ENCODE measurements at regions not wholly inside any gene's neighbourhood (a gene's known extent, or its start where the extent isn't known, plus 50 kb on each side); places are given as distances from the start of the nearest gene placed in this dataset.
"Not testable (repeated sequence)": the region's sequence is repeated elsewhere in the genome, so short reads cannot be mapped to it uniquely, and the experiment has no call there.

- no peaks in the 10 kb centered on the region for H3K36me3 ChIP-seq (ENCODE audit: control insufficient read depth in 2 of 2, insufficient read depth in 2 of 2, low read length in 2 of 2)
- H3K4me3 ChIP-seq (ENCODE audit: low read length in 2 of 2) = no peak overlapping the region
- H3K27ac ChIP-seq (ENCODE audit: low read length) = no peak overlapping the region
Measured at GRCh38 chr11:38006466-38006865, 1408.4 kb upstream of the RAG2 start.

GRCh38 chr11:38005597-38005996, 1407.6 kb upstream of the RAG2 start:
- no peaks in the 10 kb centered on the region for H3K27me3 ChIP-seq (ENCODE audit: control insufficient read depth in 1 of 2, insufficient read depth in 2 of 2, low read length in 2 of 2)
- H3K9ac ChIP-seq (ENCODE audit: low read length in 2 of 2) = no peak overlapping the region
- no peaks in the 10 kb centered on the region for H3K4me1 ChIP-seq (ENCODE audit: control insufficient read depth, insufficient read depth, low read length)
- no peak overlapping the region for H3K27ac ChIP-seq (ENCODE audit: low read length)
- H3K36me3 ChIP-seq (ENCODE audit: control insufficient read depth in 2 of 2, insufficient read depth in 2 of 2, low read length in 2 of 2) = no peaks in the 10 kb centered on the region
- H3K4me3 ChIP-seq (ENCODE audit: low read length in 2 of 2) = no peak overlapping the region
- H3K9me3 ChIP-seq (ENCODE audit: control insufficient read depth in 2 of 2, low read length in 2 of 2) = no peaks in the 10 kb centered on the region

More at GRCh38 chr11:38006466-38006865, 1408.4 kb upstream of the RAG2 start:
- no peaks in the 10 kb centered on the region for H3K4me1 ChIP-seq (ENCODE audit: control insufficient read depth, insufficient read depth, low read length)
- H3K27me3 ChIP-seq (ENCODE audit: control insufficient read depth in 1 of 2, insufficient read depth in 2 of 2, low read length in 2 of 2) = no peaks in the 10 kb centered on the region
- no peak overlapping the region for H3K9ac ChIP-seq (ENCODE audit: low read length in 2 of 2)
- no peaks in the 10 kb centered on the region for H3K9me3 ChIP-seq (ENCODE audit: control insufficient read depth in 2 of 2, low read length in 2 of 2)

GRCh38 chr11:37999171-37999570, 1401.1 kb upstream of the RAG2 start:
- no peaks in the 10 kb centered on the region for H3K4me1 ChIP-seq (ENCODE audit: control insufficient read depth, insufficient read depth, low read length)
- no peak overlapping the region for H3K9ac ChIP-seq (ENCODE audit: low read length in 2 of 2)
- no peaks in the 10 kb centered on the region for H3K36me3 ChIP-seq (ENCODE audit: control insufficient read depth in 2 of 2, insufficient read depth in 2 of 2, low read length in 2 of 2)
- no peaks in the 10 kb centered on the region for H3K27me3 ChIP-seq (ENCODE audit: control insufficient read depth in 1 of 2, insufficient read depth in 2 of 2, low read length in 2 of 2)
- no peak overlapping the region for H3K27ac ChIP-seq (ENCODE audit: low read length)
- H3K9me3 ChIP-seq (ENCODE audit: control insufficient read depth in 2 of 2, low read length in 2 of 2) = no peaks in the 10 kb centered on the region
- H3K4me3 ChIP-seq (ENCODE audit: low read length in 2 of 2) = no peak overlapping the region

- Histone ChIP-seq H3K27me3 (ENCODE audit: control insufficient read depth in 1 of 2, insufficient read depth in 2 of 2, low read length in 2 of 2) (no peaks in the 10 kb centered on the region), H3K4me1 (ENCODE audit: control insufficient read depth, insufficient read depth, low read length) (no peaks in the 10 kb centered on the region), H3K9ac (ENCODE audit: low read length in 2 of 2) (no peak overlapping the region), H3K4me3 (ENCODE audit: low read length in 2 of 2) (no peak overlapping the region), H3K9me3 (ENCODE audit: control insufficient read depth in 2 of 2, low read length in 2 of 2) (no peaks in the 10 kb centered on the region), H3K27ac (ENCODE audit: low read length) (no peak overlapping the region), H3K36me3 (ENCODE audit: control insufficient read depth in 2 of 2, insufficient read depth in 2 of 2, low read length in 2 of 2) (no peaks in the 10 kb centered on the region)
Measured at GRCh38 chr11:37995886-37996285, 1397.8 kb upstream of the RAG2 start.

GRCh38 chr11:37988031-37988430, 1390.0 kb upstream of the RAG2 start:
- Histone ChIP-seq H3K9me3 (ENCODE audit: control insufficient read depth in 2 of 2, low read length in 2 of 2) (no peaks in the 10 kb centered on the region), H3K4me3 (ENCODE audit: low read length in 2 of 2) (no peak overlapping the region), H3K36me3 (ENCODE audit: control insufficient read depth in 2 of 2, insufficient read depth in 2 of 2, low read length in 2 of 2) (no peaks in the 10 kb centered on the region), H3K4me1 (ENCODE audit: control insufficient read depth, insufficient read depth, low read length) (no peaks in the 10 kb centered on the region), H3K27me3 (ENCODE audit: control insufficient read depth in 1 of 2, insufficient read depth in 2 of 2, low read length in 2 of 2) (no peaks in the 10 kb centered on the region), H3K9ac (ENCODE audit: low read length in 2 of 2) (no peak overlapping the region), H3K27ac (ENCODE audit: low read length) (no peak overlapping the region)

- Histone ChIP-seq H3K4me3 (ENCODE audit: low read length in 2 of 2) (no peak overlapping the region), H3K27me3 (ENCODE audit: control insufficient read depth in 1 of 2, insufficient read depth in 2 of 2, low read length in 2 of 2) (no peaks in the 10 kb centered on the region), H3K27ac (ENCODE audit: low read length) (no peak overlapping the region), H3K4me1 (ENCODE audit: control insufficient read depth, insufficient read depth, low read length) (no peaks in the 10 kb centered on the region), H3K9me3 (ENCODE audit: control insufficient read depth in 2 of 2, low read length in 2 of 2) (no peaks in the 10 kb centered on the region), H3K36me3 (ENCODE audit: control insufficient read depth in 2 of 2, insufficient read depth in 2 of 2, low read length in 2 of 2) (no peaks in the 10 kb centered on the region), H3K9ac (ENCODE audit: low read length in 2 of 2) (no peak overlapping the region)
Measured at GRCh38 chr11:37984991-37985390, 1387.0 kb upstream of the RAG2 start.

GRCh38 chr11:37978647-37979046, 1380.6 kb upstream of the RAG2 start:
- Histone ChIP-seq H3K27me3 (ENCODE audit: control insufficient read depth in 1 of 2, insufficient read depth in 2 of 2, low read length in 2 of 2) (no peaks in the 10 kb centered on the region), H3K9me3 (ENCODE audit: control insufficient read depth in 2 of 2, low read length in 2 of 2) (no peaks in the 10 kb centered on the region), H3K4me1 (ENCODE audit: control insufficient read depth, insufficient read depth, low read length) (no peaks in the 10 kb centered on the region), H3K36me3 (ENCODE audit: control insufficient read depth in 2 of 2, insufficient read depth in 2 of 2, low read length in 2 of 2) (no peaks in the 10 kb centered on the region), H3K27ac (ENCODE audit: low read length) (no peak overlapping the region), H3K4me3 (ENCODE audit: low read length in 2 of 2) (no peak overlapping the region), H3K9ac (ENCODE audit: low read length in 2 of 2) (no peak overlapping the region)

- no peak overlapping the region for H3K27ac ChIP-seq (ENCODE audit: low read length)
- no peaks in the 10 kb centered on the region for H3K4me1 ChIP-seq (ENCODE audit: control insufficient read depth, insufficient read depth, low read length)
- H3K4me3 ChIP-seq (ENCODE audit: low read length in 2 of 2) = no peak overlapping the region
- H3K9ac ChIP-seq (ENCODE audit: low read length in 2 of 2) = no peak overlapping the region
- no peaks in the 10 kb centered on the region for H3K27me3 ChIP-seq (ENCODE audit: control insufficient read depth in 1 of 2, insufficient read depth in 2 of 2, low read length in 2 of 2)
- H3K9me3 ChIP-seq (ENCODE audit: control insufficient read depth in 2 of 2, low read length in 2 of 2) = no peaks in the 10 kb centered on the region
- H3K36me3 ChIP-seq (ENCODE audit: control insufficient read depth in 2 of 2, insufficient read depth in 2 of 2, low read length in 2 of 2) = no peaks in the 10 kb centered on the region
Measured at GRCh38 chr11:37973941-37974340, 1375.9 kb upstream of the RAG2 start.

GRCh38 chr11:37972691-37973090, 1374.7 kb upstream of the RAG2 start:
- no peaks in the 10 kb centered on the region for H3K27me3 ChIP-seq (ENCODE audit: control insufficient read depth in 1 of 2, insufficient read depth in 2 of 2, low read length in 2 of 2)
- no peaks in the 10 kb centered on the region for H3K36me3 ChIP-seq (ENCODE audit: control insufficient read depth in 2 of 2, insufficient read depth in 2 of 2, low read length in 2 of 2)
- no peak overlapping the region for H3K4me3 ChIP-seq (ENCODE audit: low read length in 2 of 2)
- no peak overlapping the region for H3K27ac ChIP-seq (ENCODE audit: low read length)
- H3K4me1 ChIP-seq (ENCODE audit: control insufficient read depth, insufficient read depth, low read length) = no peaks in the 10 kb centered on the region
- no peak overlapping the region for H3K9ac ChIP-seq (ENCODE audit: low read length in 2 of 2)
- no peaks in the 10 kb centered on the region for H3K9me3 ChIP-seq (ENCODE audit: control insufficient read depth in 2 of 2, low read length in 2 of 2)

GRCh38 chr11:37969336-37969735, 1371.3 kb upstream of the RAG2 start:
- not testable (repeated sequence) for H3K27me3 ChIP-seq (ENCODE audit: control insufficient read depth in 1 of 2, insufficient read depth in 2 of 2, low read length in 2 of 2); H3K4me3 ChIP-seq (ENCODE audit: low read length in 2 of 2); H3K9me3 ChIP-seq (ENCODE audit: control insufficient read depth in 2 of 2, low read length in 2 of 2); H3K4me1 ChIP-seq (ENCODE audit: control insufficient read depth, insufficient read depth, low read length); H3K36me3 ChIP-seq (ENCODE audit: control insufficient read depth in 2 of 2, insufficient read depth in 2 of 2, low read length in 2 of 2); H3K27ac ChIP-seq (ENCODE audit: low read length); H3K9ac ChIP-seq (ENCODE audit: low read length in 2 of 2)

- Histone ChIP-seq H3K9ac (ENCODE audit: low read length in 2 of 2) (no peak overlapping the region), H3K27ac (ENCODE audit: low read length) (no peak overlapping the region), H3K36me3 (ENCODE audit: control insufficient read depth in 2 of 2, insufficient read depth in 2 of 2, low read length in 2 of 2) (no peaks in the 10 kb centered on the region), H3K4me1 (ENCODE audit: control insufficient read depth, insufficient read depth, low read length) (no peaks in the 10 kb centered on the region), H3K4me3 (ENCODE audit: low read length in 2 of 2) (no peak overlapping the region), H3K27me3 (ENCODE audit: control insufficient read depth in 1 of 2, insufficient read depth in 2 of 2, low read length in 2 of 2) (no peaks in the 10 kb centered on the region), H3K9me3 (ENCODE audit: control insufficient read depth in 2 of 2, low read length in 2 of 2) (no peaks in the 10 kb centered on the region)
Measured at GRCh38 chr11:37968148-37968547, 1370.1 kb upstream of the RAG2 start.

- no peaks in the 10 kb centered on the region for H3K9me3 ChIP-seq (ENCODE audit: control insufficient read depth in 2 of 2, low read length in 2 of 2)
- H3K9ac ChIP-seq (ENCODE audit: low read length in 2 of 2) = no peak overlapping the region
- H3K36me3 ChIP-seq (ENCODE audit: control insufficient read depth in 2 of 2, insufficient read depth in 2 of 2, low read length in 2 of 2) = no peaks in the 10 kb centered on the region
- no peak overlapping the region for H3K27ac ChIP-seq (ENCODE audit: low read length)
- H3K27me3 ChIP-seq (ENCODE audit: control insufficient read depth in 1 of 2, insufficient read depth in 2 of 2, low read length in 2 of 2) = no peaks in the 10 kb centered on the region
- no peaks in the 10 kb centered on the region for H3K4me1 ChIP-seq (ENCODE audit: control insufficient read depth, insufficient read depth, low read length)
- H3K4me3 ChIP-seq (ENCODE audit: low read length in 2 of 2) = no peak overlapping the region
Measured at GRCh38 chr11:37967635-37968034, 1369.6 kb upstream of the RAG2 start.
